Right lung (tissue), 2 donors: ENCODE measurements at regions not wholly inside any gene's neighbourhood (a gene's known extent, or its start where the extent isn't known, plus 50 kb on each side); places are given as distances from the start of the nearest gene placed in this dataset.
A peak's percentile ranks its signal among the peaks of the same experiment; 100 is the strongest.
"Not testable (repeated sequence)": the region's sequence is repeated elsewhere in the genome, so short reads cannot be mapped to it uniquely, and the experiment has no call there.

ENCODE experiments used
- DNase-seq, 2 donors: peaks; one replicate each; pipeline ENCODE4 v3.0.0-alpha.2; 2013

DNA sequence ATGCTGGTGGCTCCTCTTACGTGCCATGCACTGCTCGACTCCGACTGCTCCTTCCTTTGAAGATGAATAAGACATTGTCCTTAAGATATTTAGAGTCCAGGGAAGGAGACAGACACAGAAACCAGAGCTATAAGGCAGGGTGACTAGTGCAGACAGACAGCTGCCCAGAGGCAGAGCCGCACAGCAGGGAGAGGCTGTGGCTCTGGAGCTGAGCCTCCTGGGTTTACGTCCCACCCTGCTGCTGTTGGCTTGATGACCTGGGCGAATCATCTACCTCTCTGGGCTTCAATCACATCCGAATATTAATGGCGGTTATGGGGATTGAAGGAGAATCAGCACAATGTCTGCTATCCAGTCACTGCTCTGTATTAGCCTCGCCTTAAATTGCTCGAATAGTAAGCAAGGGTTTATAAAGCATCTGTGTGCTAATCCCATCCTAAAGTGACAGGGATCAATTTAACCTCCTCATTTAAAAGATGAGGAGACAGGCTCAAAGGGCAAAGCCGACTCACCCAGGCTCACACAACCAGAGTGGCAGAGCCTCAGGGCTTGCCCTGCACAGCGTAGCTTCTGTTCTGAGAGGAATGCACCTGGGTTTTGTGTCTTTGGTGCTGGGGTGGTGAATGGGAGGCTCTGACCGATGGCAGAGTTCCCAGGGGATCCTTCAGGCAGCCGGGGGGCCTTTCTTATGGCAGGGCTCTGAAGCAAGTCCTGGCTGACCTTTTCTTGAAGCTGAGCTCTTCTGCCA lies 284.1 kb downstream of the MYCN start:
- DNase-seq: no peak

DNA sequence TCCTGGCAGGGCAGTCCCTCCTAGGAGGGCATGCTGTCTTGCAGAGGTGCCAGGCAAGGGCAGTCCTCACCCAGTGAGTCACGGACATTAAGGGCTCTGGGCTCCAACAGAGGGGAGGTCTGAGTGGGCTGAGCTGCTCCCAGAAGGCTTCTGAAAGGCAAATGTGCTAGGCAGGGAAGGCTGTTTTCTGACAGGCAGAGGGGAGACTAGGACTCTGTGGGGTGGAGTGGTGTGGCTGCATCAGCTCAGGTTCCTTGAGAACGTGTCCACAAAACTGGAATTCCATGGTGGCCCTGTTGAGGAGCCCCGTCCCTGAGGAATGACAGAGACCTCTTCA lies 283.5 kb downstream of the MYCN start:
- no peak for DNase-seq

DNA sequence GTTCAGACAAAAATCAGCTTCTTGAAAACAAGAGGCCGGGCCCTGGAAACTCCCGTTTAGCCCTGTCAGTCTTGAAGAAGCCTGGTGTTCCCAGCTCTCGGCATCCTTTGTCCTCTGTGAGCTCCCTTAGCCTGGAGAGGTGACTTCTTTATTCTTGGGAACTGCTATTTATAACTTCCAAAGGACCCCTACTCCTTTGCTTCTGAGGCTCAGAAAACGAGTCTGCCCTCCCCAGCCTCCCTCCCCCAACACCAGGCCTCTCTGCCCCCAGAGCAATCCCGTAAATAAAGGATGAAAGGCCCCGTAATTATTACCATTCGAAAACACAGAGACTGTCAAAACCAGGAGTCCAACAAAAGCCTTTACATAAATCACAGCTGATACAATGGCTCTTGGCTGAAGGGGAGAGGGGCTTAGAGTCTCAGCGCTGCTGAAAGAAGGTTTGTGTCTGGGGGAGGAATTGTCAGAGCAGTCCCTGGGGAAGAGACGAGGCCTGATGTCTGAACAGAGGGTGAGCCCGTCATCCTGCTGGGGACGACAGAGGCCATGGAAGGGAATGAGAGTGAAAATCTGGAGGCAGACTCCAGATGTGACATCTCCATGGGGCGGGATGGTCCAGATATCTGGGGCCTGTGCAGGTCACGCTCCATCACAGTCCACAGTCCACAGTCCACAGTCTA lies 283.0 kb downstream of the MYCN start:
- no peak for DNase-seq

DNA sequence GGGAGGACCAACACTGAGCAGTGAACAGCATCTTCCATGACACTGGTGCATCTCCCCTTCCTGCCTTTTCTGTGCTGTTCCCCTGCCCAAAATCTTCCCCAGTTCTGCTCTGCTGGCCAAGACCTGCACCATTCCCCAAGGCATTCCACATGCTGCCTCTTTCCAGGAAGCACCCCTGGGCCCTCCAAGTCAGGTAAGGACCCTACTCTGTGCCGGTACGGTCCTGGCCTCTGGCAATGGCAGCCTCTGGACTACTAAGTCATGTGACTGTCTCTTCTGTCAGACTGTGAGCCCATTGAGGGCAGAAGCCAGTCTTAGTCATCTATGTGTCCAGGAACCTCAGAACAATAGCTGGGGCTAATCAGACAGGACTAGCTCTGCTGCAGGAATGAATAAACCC lies 282.0 kb downstream of the MYCN start:
- DNase-seq: no peak

DNA sequence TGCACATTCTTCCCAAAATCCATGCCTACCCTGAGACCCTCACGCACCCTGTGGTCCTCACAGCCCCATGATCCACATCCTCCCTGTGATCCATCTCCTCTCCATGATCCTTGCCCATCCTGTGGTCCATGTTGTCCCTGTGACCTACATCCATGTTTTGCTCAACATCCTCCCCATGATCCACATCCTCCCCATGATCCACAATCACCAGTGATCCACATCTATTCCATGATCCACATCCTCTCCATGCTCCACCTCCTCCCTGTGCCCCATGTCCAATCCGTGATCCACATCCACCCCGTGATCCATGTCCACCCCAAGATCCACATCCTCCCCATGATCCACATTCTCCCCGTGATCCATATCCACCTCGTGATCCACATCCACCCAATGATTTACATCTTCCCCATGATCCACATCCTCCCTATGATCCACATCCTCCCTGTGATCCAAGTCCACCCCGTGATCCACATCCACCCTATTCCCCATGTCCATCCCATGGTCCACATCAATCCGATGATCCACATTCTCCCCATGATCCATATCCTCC lies 281.2 kb downstream of the MYCN start:
- no peak for DNase-seq

DNA sequence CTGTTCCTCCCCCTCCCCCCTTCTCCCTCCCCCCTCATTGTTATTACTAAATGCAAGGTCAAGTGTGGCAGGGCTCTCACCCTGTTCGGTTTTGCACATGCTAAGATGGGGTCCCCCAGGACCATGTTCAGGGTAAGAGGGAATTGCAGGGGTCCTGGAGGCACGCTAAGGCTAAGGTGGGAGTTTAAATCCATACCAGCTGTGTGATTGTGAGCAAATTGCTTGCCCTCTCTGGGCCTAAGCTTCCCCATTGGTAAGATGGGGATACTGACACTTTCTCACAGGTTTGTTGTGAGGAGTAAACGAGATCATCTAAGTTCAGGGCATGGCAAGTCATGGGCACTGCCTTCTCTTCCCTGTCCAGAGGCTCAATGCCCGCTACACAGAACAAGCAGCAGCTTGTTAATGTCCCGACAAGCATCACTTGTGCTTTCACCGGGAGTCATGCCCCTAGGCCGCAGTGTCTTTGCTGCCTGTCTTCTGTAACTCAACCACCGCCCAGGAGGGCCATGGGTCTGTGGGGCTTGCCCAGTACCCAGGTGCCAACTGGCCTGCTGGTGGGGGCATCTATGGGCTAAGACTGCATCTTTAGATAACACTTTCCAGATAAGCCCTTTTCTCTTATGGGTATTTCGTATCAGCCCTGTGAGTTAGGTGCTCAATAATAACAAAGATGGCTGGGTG lies 279.1 kb downstream of the MYCN start:
- no peak for DNase-seq

DNA sequence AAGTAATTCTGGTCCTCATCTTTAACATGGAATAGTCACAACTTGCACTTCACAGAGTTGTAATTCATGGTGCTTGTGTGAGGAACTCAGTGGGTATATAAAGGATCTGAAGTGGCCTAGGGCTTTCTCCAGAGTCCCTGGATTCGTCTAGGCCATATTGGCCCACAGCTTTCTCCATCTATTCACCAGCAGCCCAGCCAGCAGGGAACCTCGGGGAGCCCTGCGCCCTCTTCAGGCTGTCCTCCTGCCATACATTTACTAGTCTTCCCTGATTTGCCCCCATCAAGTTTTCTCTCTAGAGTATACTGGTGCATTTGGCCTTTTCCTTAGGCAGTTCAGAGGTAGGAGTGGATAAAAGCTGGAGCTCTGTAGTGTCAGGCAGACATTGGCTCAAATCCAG lies 278.3 kb downstream of the MYCN start:
- DNase-seq: peak in 1 of 2 donors; percentile 6

DNA sequence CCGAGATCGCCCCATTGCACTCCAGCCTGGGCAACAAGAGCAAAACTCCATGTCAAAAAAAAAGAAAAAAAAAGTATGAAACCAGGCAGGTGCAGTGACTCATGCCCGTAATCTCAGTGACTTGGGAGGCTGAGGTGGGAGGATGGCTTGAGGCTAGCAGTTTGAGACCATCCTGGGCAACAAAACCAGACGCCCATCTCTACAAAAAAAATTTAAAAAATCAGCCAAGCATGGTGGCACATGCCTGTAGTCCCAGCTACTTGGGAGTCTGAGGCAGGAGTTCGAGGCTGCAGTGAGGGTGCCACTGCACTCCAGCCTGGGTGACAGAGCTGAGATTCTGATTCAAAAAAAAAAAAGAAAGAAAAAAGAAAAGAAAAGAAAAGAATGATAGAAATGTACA lies 277.8 kb downstream of the MYCN start:
- no peak for DNase-seq

DNA sequence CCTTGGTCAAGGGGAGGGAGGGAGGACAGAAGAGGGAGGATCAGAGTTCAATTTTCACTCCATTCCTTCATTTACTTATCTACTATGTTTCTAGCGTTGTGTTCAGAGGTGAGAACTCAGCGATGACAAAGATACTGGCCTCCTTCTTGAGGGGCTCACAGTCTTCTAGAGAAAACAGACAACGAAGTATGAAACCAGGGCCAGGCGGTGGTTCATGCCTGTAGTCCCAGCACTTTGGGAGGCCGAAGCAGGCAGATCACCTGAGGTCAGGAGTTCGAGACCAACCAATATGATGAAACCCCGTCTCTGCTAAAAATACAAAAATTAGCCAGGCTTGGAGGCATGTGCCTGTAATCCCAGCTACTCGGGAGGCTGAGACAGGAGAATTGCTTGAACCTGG lies 277.4 kb downstream of the MYCN start:
- not testable (repeated sequence) for DNase-seq

DNA sequence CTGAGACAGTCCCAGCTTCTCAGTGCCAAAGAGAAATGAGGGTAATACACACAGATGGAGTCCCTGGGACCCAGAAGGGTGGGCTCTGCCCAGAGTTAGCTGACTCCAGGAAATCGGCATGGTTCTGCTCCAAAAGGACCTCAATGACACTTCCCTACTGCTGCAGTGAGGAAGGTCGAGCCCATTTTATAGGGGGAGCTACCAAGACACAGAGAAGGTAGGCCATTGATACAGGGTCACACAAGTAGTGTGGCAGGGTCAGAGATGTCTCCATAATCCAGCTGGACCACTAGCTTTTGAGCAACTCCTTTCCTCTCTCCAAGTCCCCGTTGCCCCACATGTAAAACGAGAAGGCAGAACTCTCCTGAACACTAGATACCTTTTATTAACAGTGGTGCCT lies 276.9 kb downstream of the MYCN start:
- DNase-seq: no peak

DNA sequence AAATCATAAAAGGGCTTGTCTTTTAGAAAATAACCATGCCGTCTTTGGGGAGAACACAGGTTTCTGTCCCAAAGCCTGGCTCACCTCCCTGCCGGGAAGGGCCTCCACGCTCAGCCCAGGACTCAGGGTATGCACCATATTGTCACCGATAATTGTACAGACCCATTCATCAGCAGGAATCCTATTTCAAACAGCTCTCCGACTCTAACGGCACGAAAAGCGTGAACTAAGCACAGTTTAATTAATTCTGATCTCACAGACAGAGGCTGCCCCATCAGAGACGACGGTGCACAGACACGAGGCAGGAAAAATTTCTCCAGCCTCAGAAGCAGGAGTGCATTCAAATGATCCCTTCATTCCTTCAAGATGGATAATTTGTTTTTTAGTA lies 276.2 kb downstream of the MYCN start:
- no peak for DNase-seq

DNA sequence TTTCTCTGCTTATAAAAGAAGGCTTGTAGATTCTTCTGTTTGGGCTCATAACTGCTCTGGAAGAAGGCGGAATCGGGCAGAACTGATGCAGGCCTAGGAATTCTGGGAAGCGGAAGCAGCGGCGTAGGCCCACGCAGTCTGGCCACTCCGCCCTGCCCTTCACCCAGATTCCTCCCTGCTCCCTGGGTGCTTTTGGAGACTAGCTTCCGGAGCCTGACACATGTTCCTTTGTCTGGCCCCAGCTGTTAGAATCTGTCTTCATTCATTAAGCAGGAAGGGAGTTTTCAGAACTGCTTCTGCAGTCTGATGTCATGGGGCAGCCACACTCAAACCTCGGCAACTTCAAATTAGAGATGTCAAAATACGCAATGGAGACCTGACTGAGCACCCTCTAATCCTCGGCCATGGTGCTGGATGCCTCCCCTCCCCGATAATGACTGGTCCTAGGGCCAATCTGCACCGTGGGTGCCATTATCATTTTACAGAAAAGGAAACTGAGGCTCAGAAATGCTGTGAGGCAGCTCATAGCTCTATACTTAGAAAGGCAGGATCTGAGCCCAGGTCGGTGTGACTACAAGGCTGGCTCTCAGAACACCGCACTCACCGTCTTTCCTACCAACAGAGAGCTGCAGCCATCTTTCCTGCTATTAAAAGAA lies 275.7 kb downstream of the MYCN start:
- DNase-seq: no peak

DNA sequence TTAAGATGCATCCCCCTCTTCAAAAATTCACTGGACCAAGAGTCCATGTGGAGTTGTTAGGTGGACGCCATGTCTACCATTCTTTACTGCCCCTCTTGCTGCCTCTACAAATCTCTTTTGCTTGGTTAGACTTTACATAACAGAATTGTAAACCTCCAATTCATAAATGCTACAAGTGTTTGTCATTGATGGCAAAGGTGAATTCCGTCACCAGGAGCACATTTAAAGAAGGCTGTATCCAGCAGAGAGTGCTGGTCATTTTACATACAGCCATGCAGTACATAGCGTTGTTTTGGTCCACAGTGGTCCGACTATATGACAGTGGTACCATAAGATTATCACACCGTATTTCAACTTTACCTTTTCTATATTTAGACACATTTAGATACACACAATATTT lies 274.5 kb downstream of the MYCN start:
- no peak for DNase-seq

DNA sequence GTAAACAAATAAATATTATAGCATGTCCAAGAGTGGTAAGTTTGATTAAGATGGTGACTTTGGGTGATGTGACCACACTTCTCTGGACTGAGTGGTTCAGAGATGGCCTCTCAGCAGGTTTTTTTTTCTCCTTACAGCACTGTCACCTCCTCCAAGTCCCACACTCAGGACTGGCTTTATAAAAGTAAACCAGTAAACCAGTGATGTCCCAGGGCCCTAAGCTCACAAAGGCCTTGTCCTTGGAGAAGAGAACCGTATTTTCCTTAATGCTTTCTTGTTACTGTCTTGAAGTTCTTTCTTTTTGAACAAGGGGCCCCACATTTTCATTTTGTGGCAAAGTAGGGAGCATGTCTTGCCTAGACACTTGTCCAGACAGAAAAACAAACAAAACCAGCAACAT lies 274.0 kb downstream of the MYCN start:
- no peak for DNase-seq

DNA sequence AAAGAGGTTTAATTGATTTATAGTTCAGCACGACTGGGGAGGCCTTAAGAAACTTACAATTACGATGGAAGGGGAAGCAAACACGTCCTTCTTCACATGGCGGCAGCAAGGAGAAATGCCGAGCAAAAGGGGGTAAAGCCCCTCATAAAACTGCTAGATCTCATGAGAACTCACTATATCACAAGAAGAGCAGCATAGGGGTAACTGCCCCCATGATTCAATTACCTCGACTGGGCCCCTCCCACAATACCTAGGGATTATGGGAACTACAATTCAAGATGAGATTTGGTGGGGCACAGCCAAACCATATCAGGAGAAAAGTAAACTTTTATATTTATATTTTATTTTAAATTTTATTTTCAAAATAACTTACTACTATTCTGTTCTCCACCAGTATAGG lies 272.0 kb downstream of the MYCN start:
- DNase-seq: no peak

DNA sequence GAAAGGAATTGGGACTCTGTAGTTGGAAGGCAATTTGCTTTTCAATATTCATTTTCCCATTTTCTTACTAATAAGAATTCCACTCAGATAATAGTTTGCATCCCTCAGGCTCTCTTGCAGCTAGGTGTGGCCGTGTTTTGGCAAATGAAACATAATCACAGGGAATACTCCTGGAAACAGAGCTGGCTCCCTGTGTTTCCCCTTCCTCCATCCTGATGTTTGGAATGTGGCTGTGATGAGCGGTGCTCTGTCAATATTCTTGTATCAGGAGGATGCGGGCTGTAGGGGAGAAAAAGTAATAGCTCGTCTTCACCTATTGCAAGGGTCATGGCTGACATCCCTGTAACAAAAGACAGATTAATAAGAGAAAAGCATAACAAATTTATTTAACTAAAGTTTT lies 271.0 kb downstream of the MYCN start:
- no peak for DNase-seq

DNA sequence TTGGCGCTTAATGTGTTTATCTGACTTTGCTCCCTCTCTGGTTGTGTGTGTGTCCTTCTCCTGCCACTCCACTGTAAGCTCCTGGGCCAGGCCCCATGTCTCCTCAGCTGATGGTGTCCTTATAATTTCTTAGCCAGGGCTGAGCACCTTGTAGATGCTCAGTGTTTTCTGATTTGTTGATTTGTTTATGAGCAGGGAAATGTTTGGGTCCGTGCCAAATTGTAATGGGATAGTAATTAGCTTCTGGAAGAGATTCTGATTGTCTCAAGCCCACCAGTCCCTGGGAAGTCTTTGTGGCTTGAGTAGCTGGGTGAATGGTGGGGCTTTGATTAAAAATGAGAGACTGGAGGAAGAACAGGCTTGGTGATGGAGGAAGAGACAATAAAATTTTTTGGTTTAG lies 270.5 kb downstream of the MYCN start:
- DNase-seq: no peak

DNA sequence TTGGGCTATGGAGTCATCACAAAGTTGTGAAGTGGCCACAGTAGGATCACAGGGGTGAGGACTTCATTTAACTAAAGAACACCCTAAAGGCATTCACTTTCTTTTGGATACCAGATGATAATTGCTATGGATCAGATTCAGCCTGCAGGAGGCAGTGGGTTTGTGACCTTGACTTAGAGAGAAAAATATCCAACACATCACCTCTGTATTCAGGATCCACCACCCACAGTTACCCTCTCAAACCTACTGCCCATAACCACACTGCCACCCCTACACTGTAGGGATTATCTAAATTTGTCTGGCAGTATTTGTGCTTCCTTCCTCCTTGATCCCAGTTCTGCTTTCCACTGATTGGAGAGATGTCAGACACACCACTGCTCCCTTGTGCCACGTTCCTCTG lies 269.4 kb downstream of the MYCN start:
- no peak for DNase-seq

DNA sequence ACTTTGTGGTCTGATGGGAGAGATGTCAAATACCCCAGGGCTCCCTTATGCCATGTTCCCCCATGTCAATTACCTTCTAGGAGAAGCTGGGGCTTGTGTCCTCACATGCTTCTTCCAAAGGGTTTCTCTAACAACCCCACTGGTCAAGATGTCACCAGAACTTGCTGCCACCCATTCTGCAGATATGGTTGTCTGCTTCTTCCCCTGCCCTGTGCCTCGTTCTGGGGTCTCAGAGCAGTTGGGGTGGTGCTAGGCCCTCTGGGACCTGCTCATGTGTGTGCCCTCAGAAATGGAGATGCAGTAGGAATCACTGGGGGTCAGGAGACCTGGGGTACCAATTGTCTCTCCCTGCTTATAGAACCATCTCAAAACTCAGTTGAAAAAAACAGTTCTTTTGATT lies 268.6 kb downstream of the MYCN start:
- DNase-seq: no peak

DNA sequence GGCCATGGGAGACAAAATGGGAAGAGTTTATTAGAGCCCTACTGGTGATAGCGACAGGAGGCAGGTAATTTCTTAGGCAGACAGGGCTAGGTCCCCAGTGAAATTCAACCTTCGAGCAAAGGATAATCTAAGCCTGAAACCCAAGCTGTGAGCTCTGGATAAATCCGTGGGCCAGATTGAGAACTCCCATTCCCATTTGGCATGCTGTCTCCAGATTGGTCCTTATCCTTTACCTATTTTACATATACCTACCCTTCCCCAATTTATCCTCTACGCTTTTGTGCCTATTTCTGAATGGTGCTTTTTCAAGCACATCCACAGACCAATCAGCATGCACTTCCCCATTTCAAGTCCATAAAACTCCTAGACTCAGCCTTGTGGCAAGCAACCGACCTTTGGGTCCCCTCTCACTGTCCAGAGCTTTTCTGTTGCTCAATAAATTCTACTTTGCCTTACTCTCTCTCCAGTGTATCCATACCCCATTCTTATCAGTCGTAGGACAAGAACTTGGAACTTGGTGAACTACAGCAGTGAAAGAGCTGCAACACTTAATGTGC lies 268.0 kb downstream of the MYCN start:
- no peak for DNase-seq

DNA sequence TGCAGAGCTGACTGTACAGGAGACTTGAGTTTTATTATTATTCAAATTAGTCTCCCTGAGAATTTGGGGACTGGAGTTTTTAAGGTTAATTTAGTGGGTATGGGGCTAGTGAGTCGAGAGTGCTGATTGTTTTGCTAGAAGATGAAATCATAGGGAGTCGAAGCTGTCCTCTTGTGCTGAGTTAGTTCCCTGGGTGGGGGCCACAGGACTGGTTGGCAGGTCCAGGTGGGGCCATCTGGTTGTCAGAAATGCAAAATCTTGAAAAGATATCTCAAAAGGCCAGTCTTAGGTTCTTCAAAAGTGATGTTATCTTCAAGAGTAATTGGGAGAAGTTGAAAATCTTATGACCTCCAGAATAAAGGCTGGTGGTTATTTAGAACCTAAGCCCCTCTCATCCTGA lies 267.3 kb downstream of the MYCN start:
- DNase-seq: no peak

DNA sequence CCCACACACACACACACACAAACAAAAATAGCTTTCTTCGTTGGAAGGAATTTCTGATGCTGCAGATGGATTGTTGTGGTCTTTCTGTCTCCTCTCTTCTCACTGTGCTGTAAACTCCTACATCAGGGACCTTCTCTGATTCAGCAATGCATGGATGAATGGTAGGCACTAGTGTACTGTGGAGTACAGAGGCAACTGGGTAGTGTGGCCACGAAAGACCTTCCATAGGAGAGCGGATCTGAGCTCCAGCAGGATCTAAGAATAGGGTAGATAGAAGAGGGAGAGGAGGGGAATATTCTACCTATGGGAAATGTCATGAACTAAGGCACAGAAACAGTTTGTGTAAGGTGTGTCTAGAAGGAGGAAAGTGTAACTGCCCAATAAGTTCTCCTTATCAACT lies 266.8 kb downstream of the MYCN start:
- DNase-seq: no peak
